ENCODE measurements at regions not wholly inside any gene's neighbourhood (a gene's known extent, or its start where the extent isn't known, plus 50 kb on each side); places are given as distances from the start of the nearest gene placed in this dataset.
"Not testable (repeated sequence)": the region's sequence is repeated elsewhere in the genome, so short reads cannot be mapped to it uniquely, and the experiment has no call there.

DNA sequence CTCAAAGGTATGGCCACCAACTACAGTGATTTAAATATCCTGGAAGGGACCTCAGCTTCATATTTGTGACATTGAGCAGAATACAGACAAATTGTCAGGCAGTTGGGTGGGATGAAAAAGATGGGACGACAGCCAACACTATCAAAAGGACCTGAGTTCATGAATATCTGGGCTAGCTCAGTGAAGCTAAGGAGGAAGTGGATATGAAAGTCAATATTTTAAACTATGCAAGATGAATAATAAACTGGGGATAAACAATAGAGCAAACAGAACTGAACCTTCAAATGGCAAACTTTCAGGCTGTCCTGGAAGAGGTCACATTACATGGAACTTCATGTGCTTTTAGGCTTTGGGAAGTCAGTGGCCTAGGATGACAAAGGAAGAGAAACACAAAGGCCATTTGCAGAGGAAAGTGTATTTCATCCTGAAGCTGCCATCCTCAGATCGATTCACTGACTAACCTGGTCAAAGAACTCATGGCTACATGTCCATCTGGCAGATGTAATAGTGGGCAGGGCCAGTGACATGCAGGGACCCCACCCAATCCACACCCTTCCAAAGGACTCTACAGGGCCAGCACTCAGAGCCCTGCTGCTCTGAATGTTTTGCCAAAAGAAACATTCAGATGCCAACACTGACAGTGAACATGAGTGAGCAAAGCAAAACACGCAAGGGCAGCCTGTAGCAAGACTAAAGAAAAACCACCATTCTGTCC, 175.7 kb downstream of the ETAA1 start:
- DNase-seq = no peak

DNA sequence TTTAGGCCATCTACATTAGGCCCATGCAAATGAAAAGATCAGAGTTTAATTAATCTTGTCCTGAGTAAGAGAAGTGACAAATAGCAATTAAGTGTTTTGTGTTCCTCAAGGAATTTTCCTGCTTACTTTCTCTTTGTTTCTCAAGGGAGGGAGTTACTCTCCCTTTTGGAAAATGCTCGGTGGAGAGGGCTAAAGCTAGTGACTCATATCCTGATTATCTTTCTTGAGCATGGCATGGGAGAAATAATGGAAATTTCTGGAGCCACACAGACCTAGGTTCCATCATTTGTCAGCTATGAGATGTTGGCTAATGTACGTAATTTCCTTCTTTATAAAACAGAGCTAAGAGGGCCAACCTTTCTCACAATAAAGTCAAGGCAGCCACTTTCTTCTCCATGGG, 177.1 kb downstream of the ETAA1 start:
- DNase-seq = no peak

DNA sequence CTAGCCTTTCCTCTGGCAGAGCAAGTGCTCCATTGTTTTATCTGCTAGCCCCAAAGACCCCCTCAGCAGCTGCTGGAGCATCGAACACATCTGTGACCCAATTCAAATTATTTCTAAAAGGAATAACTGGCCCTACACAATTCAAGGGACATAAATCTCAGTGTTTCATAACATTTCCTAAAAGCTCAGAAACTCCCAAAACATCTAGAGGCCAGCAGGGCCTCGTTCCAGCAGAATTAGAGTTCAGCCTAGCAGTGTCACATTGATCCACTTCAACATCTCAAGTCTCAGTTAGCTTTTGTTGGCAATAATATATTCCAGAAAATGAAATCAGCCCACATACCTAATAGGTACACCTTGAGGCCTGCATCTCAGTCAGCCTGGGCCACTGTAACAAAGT, 179.1 kb downstream of the ETAA1 start:
- no peak for DNase-seq

DNA sequence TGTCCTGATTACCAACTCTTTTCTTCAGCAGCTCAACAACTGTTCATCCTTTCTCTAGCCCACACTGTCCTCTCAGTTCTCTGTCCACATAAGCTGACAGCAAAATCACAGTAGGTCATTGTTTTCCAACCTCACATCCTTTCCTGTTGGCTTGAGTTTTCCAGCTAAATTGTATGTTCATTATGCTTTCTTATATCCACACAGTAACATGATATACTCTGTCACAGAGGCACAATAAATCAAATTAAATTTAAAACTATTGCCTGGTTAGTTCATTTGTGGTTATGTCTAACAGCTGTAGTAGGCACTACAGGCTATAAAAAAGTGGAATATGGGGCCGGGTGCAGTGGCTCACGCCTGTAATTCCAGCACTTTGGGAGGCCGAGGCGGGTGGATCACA, 179.9 kb downstream of the ETAA1 start:
- no peak for DNase-seq

DNA sequence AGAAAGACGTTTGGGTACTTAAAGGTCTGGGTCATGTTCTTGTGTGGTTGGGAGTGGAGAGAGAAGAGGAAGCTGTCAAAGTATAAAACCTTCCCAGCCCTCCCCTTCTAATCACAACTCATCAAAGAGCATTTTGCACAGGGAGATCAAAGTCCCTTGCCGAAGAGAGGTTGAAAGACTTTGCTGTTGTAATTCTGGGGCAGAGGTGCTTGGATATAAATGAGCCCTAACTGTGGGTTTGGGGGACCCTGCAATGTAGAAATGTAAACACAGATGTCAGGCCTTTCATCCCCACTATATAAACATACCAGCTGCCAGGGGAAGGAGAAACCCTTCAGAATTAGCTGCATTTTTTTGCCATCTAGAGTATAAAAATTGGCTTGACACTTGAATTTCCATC, 182.1 kb downstream of the ETAA1 start:
- DNase-seq = no peak

DNA sequence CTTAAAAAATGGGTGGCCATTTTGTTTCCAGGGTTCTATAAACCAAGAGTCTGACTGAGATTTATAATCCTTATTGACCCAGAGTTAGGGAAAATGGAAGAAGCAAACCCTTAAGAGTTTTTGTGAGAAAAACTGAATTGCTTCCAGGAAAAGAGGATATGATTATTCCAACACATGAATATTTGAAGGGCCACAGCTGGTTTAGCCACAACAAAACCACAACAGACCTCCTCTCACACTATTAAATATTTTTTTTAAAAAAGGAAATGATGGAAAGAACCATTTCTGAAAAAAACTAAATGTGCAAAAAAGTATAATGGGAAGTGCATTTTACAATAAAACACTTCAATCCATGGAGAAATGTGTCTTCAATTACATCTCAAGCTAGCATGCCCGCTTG, 182.7 kb downstream of the ETAA1 start:
- no peak for DNase-seq

DNA sequence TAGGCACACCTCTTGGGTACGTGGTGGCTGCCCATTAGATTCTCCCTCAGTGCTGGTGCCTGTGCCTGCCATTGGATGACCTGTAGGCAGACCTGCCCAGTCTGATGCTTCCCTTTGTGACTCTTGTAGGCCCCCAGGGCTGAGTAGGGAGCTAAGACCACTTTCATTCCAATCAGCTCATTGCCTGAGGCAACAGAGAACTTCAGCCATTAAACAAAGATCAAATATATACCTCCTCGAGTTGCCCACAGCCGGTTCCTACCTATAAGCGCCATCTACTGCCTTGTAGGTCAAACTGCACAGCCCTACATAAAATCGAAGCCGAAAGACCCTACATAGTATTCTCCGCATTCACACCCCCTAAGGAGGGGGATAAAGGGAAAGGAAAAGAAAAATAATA, 184.6 kb downstream of the ETAA1 start:
- no peak for DNase-seq

DNA sequence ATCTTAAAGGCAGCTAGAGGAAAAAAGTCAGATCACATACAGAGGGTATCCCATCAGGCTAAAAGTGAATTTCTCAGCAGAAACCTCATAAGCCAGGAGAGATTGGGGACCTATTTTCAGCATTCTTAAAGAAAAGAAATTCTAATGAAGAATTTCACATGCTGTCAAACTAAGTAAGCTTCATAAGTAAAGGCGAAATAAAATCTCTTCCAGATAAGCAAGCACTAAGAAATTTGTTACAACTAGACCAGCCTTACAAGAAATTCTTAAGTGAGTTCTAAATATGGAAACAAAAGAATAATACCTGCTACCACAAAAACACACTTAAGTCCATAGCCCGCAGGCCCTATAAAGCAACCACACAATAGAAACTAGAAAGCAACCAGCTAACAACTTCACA, 186.1 kb downstream of the ETAA1 start:
- no peak for DNase-seq

DNA sequence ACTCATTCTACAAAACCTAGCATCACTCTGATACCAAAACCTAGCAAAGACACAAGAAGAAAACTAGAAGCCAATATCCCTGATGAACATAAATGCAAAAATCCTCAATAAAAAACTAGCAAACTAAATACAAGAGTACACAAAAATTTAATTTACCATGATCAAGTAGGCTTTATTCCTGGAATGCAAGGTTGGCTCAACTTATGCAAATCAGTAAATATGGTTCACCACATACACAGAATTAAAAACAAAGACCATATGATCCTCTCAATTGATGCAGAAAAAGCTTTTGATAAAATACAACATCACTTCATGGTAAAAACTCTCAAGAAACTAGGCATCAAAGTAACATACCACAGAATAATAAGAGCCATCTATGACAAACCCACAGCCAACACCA, 188.3 kb downstream of the ETAA1 start:
- no peak for DNase-seq

DNA sequence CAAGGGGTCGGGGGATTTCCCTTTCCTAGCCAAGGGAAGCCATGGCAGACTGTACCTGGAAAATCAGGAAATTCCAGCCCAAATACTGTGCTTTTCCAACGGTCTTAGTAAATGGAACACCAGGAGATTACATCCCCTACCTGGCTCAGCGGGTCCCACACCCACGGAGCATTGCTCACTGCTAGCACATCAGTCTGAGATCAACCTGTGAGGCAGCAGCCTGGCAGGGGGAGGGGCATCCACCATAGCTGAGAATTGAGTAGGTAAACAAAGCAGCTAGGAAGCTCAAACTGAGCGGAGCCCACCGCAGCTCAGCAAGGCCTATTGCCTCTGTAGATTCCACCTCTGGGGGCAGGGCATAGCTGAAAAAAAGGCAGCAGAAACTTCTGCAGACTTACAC, 192.0 kb downstream of the ETAA1 start:
- DNase-seq = not testable (repeated sequence)

DNA sequence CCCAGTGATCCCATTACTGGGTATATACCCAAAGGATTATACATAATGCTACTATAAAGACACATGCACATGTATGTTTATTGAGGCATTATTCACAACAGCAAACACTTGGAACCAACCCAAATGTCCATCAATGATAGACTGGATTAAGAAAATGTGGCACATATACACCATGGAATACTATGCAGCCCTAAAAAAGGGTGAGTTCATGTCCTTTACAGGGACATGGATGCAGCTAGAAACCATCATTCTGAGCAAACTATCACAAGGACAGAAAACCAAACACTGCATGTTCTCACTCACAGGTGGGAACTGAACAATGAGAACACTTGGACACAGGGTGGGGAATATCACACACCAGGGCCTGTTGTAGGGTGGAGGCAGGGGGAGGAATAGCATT, 197.4 kb downstream of the ETAA1 start:
- not testable (repeated sequence) for DNase-seq

DNA sequence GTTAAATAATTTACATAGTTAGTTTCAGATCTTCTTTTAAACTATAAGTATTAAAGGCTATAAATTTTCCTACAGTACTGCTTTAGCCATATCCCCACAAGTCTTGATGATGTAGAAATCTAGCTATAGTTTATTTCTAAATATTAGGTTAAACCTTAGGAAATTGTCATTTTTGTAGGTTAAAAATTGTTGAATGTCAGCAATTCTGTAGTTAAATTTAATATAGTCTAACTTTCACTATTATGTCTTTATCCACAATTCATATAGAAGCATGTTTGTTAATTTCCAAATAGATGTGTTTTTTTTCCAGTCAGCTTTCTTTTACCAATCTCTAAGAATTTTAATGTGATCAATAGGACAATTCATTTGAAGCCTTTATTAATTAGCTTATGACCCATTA, 199.7 kb downstream of the ETAA1 start:
- DNase-seq = no peak

DNA sequence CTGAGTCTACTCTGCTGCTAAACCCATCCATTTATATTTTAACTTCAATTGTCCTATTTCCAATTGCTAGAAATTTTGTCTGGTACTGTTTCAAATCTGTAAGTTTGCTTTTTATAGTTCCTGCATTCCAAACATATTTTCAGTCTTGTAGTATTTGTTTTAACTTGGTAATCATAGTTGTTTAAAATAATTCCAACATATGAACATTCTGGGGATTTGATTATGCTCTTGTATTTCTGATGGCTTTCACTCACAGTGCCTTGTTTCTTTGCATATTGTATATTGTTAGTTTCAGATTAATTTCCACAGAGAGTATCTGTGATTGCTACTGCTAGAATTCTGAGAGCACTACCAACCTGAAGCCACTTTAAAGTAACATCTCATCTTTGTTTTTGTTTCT, 202.4 kb downstream of the ETAA1 start:
- no peak for DNase-seq

DNA sequence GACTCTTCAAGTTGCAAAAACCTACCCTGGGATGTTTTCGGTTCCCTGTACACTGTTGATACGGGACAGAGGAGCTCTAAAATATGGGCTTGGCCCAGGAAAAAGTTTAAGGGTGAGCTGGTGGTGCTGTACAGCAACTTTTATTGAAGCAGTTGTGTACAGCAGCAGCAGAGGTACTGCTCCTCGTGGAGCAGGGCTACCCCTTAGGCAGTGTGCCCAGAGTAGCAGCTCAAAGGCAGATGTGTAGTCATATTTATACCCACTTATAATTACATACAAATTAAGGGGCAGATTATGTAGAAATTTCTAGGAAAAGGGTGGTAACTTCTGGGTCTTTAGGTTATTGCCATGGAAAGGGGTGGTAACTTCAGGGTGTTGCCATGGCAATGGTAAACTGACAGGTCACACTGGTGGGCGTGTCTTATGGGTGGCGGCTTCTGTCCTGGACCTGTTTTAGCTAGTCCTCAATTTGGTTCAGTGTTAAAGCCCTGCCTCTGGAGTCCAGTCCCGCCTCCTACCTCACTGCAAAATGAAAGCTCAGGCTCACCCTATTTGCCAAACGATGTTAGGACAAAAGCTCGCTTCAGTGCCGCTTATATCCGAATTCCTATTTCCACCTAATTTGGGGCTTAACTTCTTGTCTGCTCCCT, 203.2 kb downstream of the ETAA1 start:
- no peak for DNase-seq

DNA sequence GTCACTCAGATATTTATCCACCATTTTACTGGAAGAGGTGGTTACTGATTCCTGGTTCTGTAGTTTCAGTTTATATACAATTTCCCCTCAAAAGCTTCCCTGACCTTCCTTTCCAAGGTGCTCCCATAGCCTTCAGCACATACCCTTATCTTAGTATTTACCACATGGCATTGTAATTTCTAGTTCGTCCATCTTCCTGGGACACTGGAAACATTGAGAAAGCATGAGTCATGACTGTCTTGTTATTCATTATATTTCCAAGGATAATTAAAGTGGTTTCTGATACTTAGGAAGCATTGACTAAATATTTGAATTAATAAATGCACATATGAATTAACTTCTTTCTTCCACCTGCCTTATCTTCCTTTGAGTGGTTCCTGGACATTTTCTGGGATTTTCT, 203.8 kb downstream of the ETAA1 start:
- DNase-seq = no peak

DNA sequence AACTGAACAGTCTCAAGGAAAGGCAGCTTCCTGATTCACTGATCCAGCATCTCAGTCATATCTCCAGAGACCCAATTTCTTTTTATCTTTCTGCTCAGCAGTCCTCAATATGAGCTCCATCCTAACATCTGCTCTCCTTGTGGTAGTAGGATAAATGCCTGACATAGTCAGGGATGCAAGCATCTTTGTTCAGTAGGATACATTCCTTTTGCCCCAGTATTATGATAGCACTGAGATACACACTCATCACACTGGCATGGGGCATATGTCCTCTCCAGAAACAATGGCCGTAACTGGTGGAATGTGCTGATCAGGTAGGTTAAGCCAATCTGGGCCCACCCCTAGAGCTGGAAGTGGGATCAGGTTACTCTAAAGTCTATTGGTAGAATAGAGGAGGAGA, 207.2 kb downstream of the ETAA1 start:
- no peak for DNase-seq

DNA sequence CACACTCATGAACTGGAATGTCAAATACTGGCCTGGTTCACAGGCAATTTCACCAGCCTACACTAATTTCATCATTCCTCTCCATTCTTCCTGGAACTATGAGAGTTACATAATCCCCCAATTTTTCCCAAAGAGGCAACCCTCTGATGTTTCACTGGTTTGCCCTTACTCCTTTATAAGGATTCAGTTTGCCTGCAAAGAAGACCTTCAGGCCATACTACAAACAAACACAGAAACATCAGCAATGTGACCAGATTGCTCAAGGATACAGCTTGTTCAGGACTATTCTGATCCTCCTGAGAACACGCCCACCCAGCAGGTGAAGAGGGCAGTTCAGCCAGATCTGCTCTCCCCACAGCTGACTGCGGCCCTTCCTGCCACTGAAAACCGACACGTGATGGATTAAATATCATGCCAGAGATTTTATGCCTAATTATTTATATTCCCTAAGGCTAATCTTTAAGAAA, 215.5 kb downstream of the ETAA1 start:
- DNase-seq = no peak

DNA sequence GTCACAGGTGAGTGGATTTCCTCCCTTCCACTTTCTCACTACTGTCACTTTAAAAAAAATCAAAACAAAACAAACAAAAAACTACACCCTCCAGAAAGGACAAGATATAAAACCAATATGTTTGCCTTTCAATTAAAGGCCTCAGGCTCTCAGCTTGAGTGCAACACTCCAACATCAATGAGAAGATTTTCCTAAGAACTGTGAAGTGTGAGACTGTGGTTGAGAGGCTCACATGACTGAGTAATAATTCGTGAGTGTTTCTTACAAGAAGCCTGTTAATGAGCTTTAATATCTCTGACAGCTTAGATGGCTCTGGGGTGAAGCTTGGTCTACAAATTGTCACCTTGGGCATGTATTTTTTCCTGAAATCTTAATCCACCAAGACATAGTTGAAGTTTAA, 216.1 kb downstream of the ETAA1 start:
- DNase-seq = no peak

DNA sequence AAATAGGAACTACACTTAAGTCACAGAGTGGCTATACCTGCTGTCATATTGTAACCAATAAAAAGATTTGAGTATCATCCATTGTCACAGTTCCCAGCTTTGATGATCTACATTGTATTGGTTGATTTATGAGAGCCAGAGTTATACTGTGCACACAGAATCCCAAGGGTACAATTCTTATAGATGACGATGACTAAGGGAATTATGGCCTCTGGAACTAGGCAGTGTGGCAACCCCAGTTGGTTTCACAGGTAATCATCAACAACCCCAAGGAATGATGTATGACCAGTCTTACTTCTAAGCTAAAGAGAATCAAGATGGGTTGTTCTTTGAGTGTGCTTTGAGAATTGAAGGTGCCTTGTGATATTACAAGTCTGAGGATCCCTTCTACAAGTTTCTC, 217.3 kb downstream of the ETAA1 start:
- no peak for DNase-seq

DNA sequence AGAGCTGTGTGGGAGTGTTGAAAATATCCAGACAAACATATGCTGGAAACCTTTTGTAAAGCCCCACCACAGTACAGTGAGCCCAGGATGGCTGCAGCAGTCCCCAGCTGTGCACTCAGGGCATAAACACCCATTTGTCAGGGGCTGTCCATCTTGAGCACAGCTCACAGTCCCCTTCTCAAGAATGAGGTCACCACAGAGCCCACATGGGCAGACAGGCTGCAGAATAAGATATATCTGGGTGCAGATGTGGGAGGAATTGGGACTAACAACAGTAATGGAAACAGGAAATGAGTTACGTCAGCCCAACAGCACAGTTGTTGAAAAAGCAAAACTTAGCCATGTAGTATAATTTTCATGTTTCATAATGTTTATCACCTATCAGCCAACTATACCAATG, 219.6 kb downstream of the ETAA1 start:
- DNase-seq = no peak

DNA sequence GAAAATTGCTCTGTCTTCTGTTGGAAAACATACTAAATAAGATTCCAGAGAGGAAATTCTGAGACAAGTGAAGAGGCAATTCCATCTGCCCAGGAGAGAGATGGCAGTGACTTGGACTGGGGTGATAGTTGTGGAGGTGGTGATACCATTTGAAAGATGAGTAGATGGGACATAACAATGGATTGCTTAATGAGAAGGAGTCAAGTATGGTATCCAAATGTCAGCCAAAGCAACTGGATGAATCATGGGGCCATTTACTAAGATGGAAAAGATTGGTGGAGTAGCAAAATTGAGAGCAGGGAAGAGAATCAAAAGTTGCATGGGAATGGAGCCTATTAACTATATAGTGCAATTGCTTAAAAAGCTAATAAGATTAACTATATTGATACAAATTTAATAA, 222.1 kb downstream of the ETAA1 start:
- DNase-seq = no peak

DNA sequence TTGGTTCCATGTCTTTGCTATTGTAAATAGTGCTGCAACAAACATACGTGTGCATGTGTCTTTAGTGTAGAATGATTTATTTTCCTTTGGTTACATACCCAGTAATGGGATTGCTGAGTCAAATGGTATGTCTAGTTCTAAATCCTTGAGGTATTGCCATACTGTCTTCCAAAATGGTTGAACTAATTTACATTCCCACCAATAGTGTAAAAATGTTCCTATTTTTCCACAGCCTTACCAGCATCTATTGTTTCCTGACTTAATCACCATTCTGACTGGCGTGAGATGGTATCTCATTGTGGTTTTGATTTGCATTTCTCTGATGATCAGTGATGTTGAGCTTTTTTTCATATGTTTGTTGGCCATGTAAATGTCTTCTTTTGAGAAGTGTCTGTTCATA, 226.6 kb downstream of the ETAA1 start:
- DNase-seq = not testable (repeated sequence)

DNA sequence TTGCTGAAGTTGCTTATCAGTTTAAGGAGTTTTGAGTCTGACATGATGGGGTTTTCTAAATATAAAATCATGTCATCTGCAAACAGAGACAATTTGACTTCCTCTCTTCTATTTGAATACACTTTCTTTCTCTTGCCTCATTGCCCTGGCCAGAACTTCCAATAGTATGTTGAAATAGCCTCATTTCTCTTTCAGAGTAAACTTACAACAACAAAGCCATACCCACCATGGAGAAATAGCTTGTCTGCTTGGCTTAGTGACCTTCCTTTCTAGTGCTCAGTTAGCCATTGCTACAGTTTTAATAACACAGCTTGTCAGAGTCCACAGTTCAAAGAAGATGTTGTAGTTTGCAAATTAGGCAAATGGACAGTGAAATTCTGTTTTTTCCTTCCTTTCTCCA, 228.0 kb downstream of the ETAA1 start:
- DNase-seq = no peak

DNA sequence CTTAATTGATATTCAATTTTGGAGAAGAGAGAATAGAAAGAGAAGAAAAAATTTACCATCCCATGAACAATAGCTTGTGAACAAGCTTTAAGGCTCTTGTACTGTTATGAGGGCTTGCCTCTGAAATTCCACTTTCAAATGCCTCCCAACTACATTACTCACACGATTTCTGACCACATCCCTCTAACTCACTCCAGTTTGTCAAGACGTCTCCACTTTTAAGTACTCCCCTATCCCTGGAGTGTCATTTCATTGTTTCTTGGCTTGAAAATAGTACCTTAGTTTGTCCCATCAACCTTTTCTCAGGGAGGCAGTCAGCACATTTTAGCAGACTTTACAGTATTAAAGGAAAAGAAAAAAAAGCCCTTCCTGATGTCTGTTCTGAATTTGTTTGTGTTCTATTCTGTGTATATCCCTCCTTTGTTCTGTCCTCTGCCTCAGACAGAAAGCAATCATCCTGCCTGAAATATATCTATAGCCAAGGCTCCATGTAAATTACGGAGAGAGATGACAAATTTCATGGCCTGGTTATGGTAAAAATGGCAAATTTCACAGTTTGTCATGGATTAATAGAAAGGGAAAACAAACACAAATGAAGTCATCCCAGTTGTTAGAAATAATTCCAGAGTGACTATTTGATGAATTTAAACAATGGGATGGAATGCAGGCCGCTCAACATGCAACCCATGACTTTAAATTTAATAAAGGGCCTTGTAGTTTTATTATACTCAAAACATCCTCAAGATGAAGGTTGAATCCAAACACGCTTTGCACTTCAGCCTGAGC, 228.8 kb downstream of the ETAA1 start:
- DNase-seq = no peak

Measured in stimulated activated naive CD4-positive, alpha-beta T cell (primary cell).